Sciatic nerve (tissue), 2 donors: ENCODE measurements at regions not wholly inside any gene's neighbourhood (a gene's known extent, or its start where the extent isn't known, plus 50 kb on each side); places are given as distances from the start of the nearest gene placed in this dataset.
"Not testable (repeated sequence)": the region's sequence is repeated elsewhere in the genome, so short reads cannot be mapped to it uniquely, and the experiment has no call there.

ENCODE experiments used
- ATAC-seq: fragments of 200-7000 bp; cut with Tn5 transposase; one replicate; pipeline ENCODE4 v1.9.1; 2020; ENCODE audit warnings: mild to moderate bottlenecking, moderate library complexity
- DNase-seq: peaks from one replicate; pipeline ENCODE4 v3.0.0-alpha.2; 2020; ENCODE audit warnings: low spot score
- intact Hi-C: fragments of 100-400 bp; cut with DNase I; formaldehyde crosslinking; loops from one replicate; pipeline ENCODE4 v1.14.2; 2022
- donor health status: DM: no; HTN: no; CAD: no.
- donor health status: DM: no; HTN: no; CAD: no.

- no peak for DNase-seq
- intact Hi-C loops = no loop called here
- ATAC-seq = no peak
These were observed 122.8 kb upstream of the COL5A2 start for GRCh38 chr2:189302274-189302948.

GRCh38 chr2:189304360-189304759 is 124.8 kb upstream of the COL5A2 start:
- intact Hi-C loops = no loop called here
- ATAC-seq (no peak), DNase-seq (no peak)

GRCh38 chr2:189305291-189305943 is 125.9 kb upstream of the COL5A2 start:
- DNase-seq (no peak), ATAC-seq (no peak)
- intact Hi-C loops = no loop called here

GRCh38 chr2:189306525-189306924 is 127.0 kb upstream of the COL5A2 start:
- ATAC-seq = no peak
- no peak for DNase-seq
- intact Hi-C loops = no loop called here

GRCh38 chr2:189308056-189308790 is 128.7 kb upstream of the COL5A2 start:
- DNase-seq (no peak), ATAC-seq (no peak)
- intact Hi-C loops = no loop called here

GRCh38 chr2:189309331-189309730 is 129.8 kb upstream of the COL5A2 start:
- DNase-seq (no peak), ATAC-seq (no peak)
- intact Hi-C loops = no loop called here

- no peak for ATAC-seq
- DNase-seq = no peak
- intact Hi-C loops = no loop called here
These were observed 129.1 kb upstream of the WDR75 start for GRCh38 chr2:189312211-189312610.

- DNase-seq = no peak
- no peak for ATAC-seq
These were observed 128.6 kb upstream of the WDR75 start for GRCh38 chr2:189312643-189313042.

GRCh38 chr2:189318761-189319160 is 122.5 kb upstream of the WDR75 start:
- ATAC-seq (no peak), DNase-seq (no peak)
- intact Hi-C loops = no loop called here

More at GRCh38 chr2:189312643-189313042, 128.6 kb upstream of the WDR75 start:
- intact Hi-C loops = no loop called here

- ATAC-seq, DNase-seq, intact Hi-C loops: not testable (repeated sequence)
These were observed 121.8 kb upstream of the WDR75 start for GRCh38 chr2:189319424-189319823.

GRCh38 chr2:189327879-189328847 is 113.1 kb upstream of the WDR75 start:
- DNase-seq = no peak
- peak; percentile 39 for ATAC-seq
- intact Hi-C loops = no loop called here

GRCh38 chr2:189328848-189329245 is 112.4 kb upstream of the WDR75 start:
- intact Hi-C loops = no loop called here
- no peak for ATAC-seq

GRCh38 chr2:189336276-189336975 is 104.8 kb upstream of the WDR75 start:
- ATAC-seq (no peak), DNase-seq (no peak)
- intact Hi-C loops = no loop called here

More at GRCh38 chr2:189328848-189329245, 112.4 kb upstream of the WDR75 start:
- no peak for DNase-seq

GRCh38 chr2:189337656-189338055 is 103.6 kb upstream of the WDR75 start:
- intact Hi-C loops = no loop called here
- peak; percentile 96 for ATAC-seq

GRCh38 chr2:189338115-189338514 is 103.2 kb upstream of the WDR75 start:
- intact Hi-C loops = no loop called here

More at GRCh38 chr2:189337656-189338055, 103.6 kb upstream of the WDR75 start:
- DNase-seq = no peak

GRCh38 chr2:189341077-189341476 is 100.2 kb upstream of the WDR75 start:
- intact Hi-C loops = no loop called here
- no peak for DNase-seq
- ATAC-seq = no peak

More at GRCh38 chr2:189338115-189338514, 103.2 kb upstream of the WDR75 start:
- DNase-seq = no peak
- ATAC-seq = peak; percentile 53

- no peak for ATAC-seq
- intact Hi-C loops = no loop called here
- DNase-seq = no peak
These were observed 97.2 kb upstream of the WDR75 start for GRCh38 chr2:189344043-189344442.

GRCh38 chr2:189347540-189347939 is 93.7 kb upstream of the WDR75 start:
- intact Hi-C loops = no loop called here
- DNase-seq = peak; percentile 54
- ATAC-seq = peak; percentile 87
